ENCODE measurements at regions not wholly inside any gene's neighbourhood (a gene's known extent, or its start where the extent isn't known, plus 50 kb on each side); places are given as distances from the start of the nearest gene placed in this dataset.
A peak's percentile ranks its signal among the peaks of the same experiment; 100 is the strongest.

GRCh38 chr10:124346831-124347230 is 71.9 kb downstream of the OAT start:
- no peak for DNase-seq (ENCODE audit: low spot score)

- no peak for DNase-seq (ENCODE audit: low spot score)
Observed at GRCh38 chr10:124345521-124345920, 73.2 kb downstream of the OAT start.

- DNase-seq (ENCODE audit: low spot score), result no peak
Observed at GRCh38 chr10:124344931-124345330, 73.8 kb downstream of the OAT start.

GRCh38 chr10:124344266-124344590 is 74.5 kb downstream of the OAT start:
- DNase-seq (ENCODE audit: low spot score), result no peak

GRCh38 chr10:124343351-124344265 is 75.1 kb downstream of the OAT start:
- DNase-seq (ENCODE audit: low spot score), result no peak

GRCh38 chr10:124342821-124343170 is 75.9 kb downstream of the OAT start:
- DNase-seq (ENCODE audit: low spot score), result no peak

GRCh38 chr10:124342136-124342820 is 76.4 kb downstream of the OAT start:
- DNase-seq (ENCODE audit: low spot score), result no peak

GRCh38 chr10:124341768-124342135 is 77.0 kb downstream of the OAT start:
- DNase-seq (ENCODE audit: low spot score), result no peak

GRCh38 chr10:124340033-124340760 is 78.5 kb downstream of the OAT start:
- DNase-seq (ENCODE audit: low spot score), result peak; percentile 80

GRCh38 chr10:124339119-124340032 is 79.3 kb downstream of the OAT start:
- no peak for DNase-seq (ENCODE audit: low spot score)

- DNase-seq (ENCODE audit: low spot score), result no peak
Observed at GRCh38 chr10:124338276-124338925, 80.3 kb downstream of the OAT start.

- no peak for DNase-seq (ENCODE audit: low spot score)
Observed at GRCh38 chr10:124336186-124336585, 82.5 kb downstream of the OAT start.

GRCh38 chr10:124333931-124334330 is 84.8 kb downstream of the OAT start:
- DNase-seq (ENCODE audit: low spot score), result no peak

GRCh38 chr10:124332426-124332825 is 86.3 kb downstream of the OAT start:
- no peak for DNase-seq (ENCODE audit: low spot score)

GRCh38 chr10:124329941-124330340 is 88.8 kb downstream of the OAT start:
- DNase-seq (ENCODE audit: low spot score), result no peak

GRCh38 chr10:124329362-124329761 is 89.4 kb downstream of the OAT start:
- no peak for DNase-seq (ENCODE audit: low spot score)

- DNase-seq (ENCODE audit: low spot score), result no peak
Observed at GRCh38 chr10:124328477-124329220, 90.1 kb downstream of the OAT start.

GRCh38 chr10:124325998-124326636 is 92.6 kb downstream of the OAT start:
- no peak for DNase-seq (ENCODE audit: low spot score)

GRCh38 chr10:124325633-124325914 is 93.1 kb downstream of the OAT start:
- no peak for DNase-seq (ENCODE audit: low spot score)

Measured in H4 (cell line).